Body of pancreas (tissue), 4 donors: ENCODE measurements at regions not wholly inside any gene's neighbourhood (a gene's known extent, or its start where the extent isn't known, plus 50 kb on each side); places are given as distances from the start of the nearest gene placed in this dataset.
"Not testable (repeated sequence)": the region's sequence is repeated elsewhere in the genome, so short reads cannot be mapped to it uniquely, and the experiment has no call there.

ENCODE experiments used
- ATAC-seq: fragments of 150-250 bp; one replicate; pipeline ENCODE4 v1.9.1; 2016
- DNase-seq, 4 donors: peaks; one replicate each; pipeline ENCODE4 v3.0.0-alpha.2; 2019
- H3K27ac ChIP-seq, 4 donors: fragments of 200-600 bp; sonication (generic); 1 replicate in 3 of 4; 2 replicates in 1 of 4; pipeline versions ENCODE4 v1.5.1 to v1.6.1; 2016 to 2019; ENCODE audit warnings: mild to moderate bottlenecking in 1 of 4, mixed read lengths in 1 of 4, moderate library complexity in 1 of 4
- H3K27me3 ChIP-seq, 2 donors: fragments of 200-600 bp; sonication (generic); one replicate each; pipeline ENCODE4 v1.6.0; 2016; ENCODE audit warnings: mild to moderate bottlenecking in 1 of 2
- H3K36me3 ChIP-seq, 2 donors: fragments of 200-600 bp; sonication (generic); replicated peaks in 1 of 2; 2 replicates each; pipeline ENCODE4 v1.5.1; 2016; ENCODE audit warnings: low read depth in 2 of 2; ENCODE audit not compliant: insufficient read depth in 1 of 2
- H3K4me1 ChIP-seq: fragments of 200-600 bp; sonication (generic); one replicate; pipeline ENCODE4 v1.6.0; 2016
- H3K4me3 ChIP-seq, 2 donors: fragments of 200-600 bp; sonication (generic); 1 replicate in 1 of 2; 2 replicates in 1 of 2; pipeline ENCODE4 v1.5.1; 2016 to 2019
- H3K9me3 ChIP-seq, 3 donors: fragments of 200-600 bp; sonication (generic); 1 replicate in 2 of 3; 2 replicates in 1 of 3; pipeline ENCODE4 v1.5.1; 2016
- POLR2A ChIP-seq, 3 donors: fragments of 450-650 bp; IDR thresholded peaks; one replicate each; pipeline ENCODE4 v1.6.1; 2016; ENCODE audit warnings: antibody characterized with exemption in 3 of 3, mild to moderate bottlenecking in 2 of 3
- WGBS, 2 donors: methylation state at CpG; one replicate each; pipeline ENCODE4 v1.1.5; 2017; 5-methylcytosine and 5-hydroxymethylcytosine counted together
- intact Hi-C: fragments of 100-400 bp; cut with DNase I; formaldehyde crosslinking; loops from one replicate; pipeline ENCODE4 v1.15.1; 2023
- TF ChIP-seq, protein P1 (sequence below), 7 experiments: fragments of 450-650 bp in 4 of 7; fragments of 200-600 bp in 3 of 7; sonication (generic) in 3 of 7; IDR thresholded peaks; one replicate each; pipeline ENCODE4 v1.5.1; 2016 to 2019; ENCODE audit warnings: antibody characterized with exemption in 7 of 7

DNA sequence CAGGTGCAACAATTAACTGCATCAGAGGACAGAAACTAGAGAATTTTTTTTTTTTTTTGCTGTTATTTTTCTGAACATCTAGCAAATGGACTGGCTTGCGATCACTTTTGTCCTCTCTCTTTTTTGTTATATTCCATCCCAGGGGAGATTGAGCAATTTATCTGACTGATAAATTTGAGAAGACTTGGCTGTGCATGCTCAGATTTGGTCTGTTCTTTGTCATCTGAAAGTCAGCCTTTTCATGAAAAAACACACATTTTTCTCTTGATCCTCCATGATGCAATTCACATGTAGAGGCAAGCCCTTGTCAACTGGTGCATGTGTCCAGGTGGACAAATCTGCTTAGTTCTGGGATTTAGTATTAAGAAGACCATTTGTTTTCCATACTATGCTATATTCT is 309.3 kb downstream of the LRRC3B start:
- intact Hi-C loops, result no loop called here
- TF ChIP-seq, protein P1, sequence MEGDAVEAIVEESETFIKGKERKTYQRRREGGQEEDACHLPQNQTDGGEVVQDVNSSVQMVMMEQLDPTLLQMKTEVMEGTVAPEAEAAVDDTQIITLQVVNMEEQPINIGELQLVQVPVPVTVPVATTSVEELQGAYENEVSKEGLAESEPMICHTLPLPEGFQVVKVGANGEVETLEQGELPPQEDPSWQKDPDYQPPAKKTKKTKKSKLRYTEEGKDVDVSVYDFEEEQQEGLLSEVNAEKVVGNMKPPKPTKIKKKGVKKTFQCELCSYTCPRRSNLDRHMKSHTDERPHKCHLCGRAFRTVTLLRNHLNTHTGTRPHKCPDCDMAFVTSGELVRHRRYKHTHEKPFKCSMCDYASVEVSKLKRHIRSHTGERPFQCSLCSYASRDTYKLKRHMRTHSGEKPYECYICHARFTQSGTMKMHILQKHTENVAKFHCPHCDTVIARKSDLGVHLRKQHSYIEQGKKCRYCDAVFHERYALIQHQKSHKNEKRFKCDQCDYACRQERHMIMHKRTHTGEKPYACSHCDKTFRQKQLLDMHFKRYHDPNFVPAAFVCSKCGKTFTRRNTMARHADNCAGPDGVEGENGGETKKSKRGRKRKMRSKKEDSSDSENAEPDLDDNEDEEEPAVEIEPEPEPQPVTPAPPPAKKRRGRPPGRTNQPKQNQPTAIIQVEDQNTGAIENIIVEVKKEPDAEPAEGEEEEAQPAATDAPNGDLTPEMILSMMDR (IDR thresholded peaks at IDR 0.05), result no peak
- TF ChIP-seq POLR2A (IDR thresholded peaks at IDR 0.05), result no peak
- H3K4me3 ChIP-seq, result no peak overlapping the region
- 41 to 78% methylated on average over 1 of the region's 1 CpG for WGBS, 2 donors
- no peak for DNase-seq
- no peaks in the 10 kb centered on the region for H3K4me1 ChIP-seq
- H3K9me3 ChIP-seq, result no peaks in the 10 kb centered on the region
- no peak overlapping the region for H3K27ac ChIP-seq
- ATAC-seq, result no peak
- no peaks in the 10 kb centered on the region for H3K27me3 ChIP-seq
- no peaks in the 10 kb centered on the region for H3K36me3 ChIP-seq

DNA sequence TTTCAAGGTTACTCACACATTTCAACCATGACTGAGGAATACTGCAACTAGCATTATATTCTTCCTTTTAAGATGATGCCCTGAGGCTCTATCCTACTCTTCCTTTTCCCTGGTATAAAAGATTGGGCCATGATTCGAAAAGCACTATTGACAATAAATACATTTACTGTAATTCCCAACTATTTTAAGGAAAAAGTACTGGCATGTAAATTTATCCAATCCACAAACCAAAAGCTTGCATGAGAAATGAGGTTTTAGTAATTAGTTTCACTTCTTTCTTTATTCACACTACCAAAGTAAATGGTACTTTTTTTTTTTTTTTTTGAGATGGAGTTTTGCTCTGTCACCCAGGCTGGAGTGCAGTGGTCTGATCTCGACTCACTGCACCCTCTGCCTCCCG is 310.2 kb downstream of the LRRC3B start:
- no peak for TF ChIP-seq POLR2A (IDR thresholded peaks at IDR 0.05)
- TF ChIP-seq, protein P1 (IDR thresholded peaks at IDR 0.05), result no peak
- WGBS, 2 donors, result 73 to 77% methylated on average over 3 of the region's 3 CpGs
- ATAC-seq (no peak), DNase-seq (no peak)
- intact Hi-C loops, result no loop called here
- no peaks in the 10 kb centered on the region for H3K36me3 ChIP-seq
- no peak overlapping the region for H3K4me3 ChIP-seq
- H3K4me1 ChIP-seq, result no peaks in the 10 kb centered on the region
- H3K9me3 ChIP-seq, result no peaks in the 10 kb centered on the region
- H3K27me3 ChIP-seq, result no peaks in the 10 kb centered on the region
- H3K27ac ChIP-seq, result no peak overlapping the region

DNA sequence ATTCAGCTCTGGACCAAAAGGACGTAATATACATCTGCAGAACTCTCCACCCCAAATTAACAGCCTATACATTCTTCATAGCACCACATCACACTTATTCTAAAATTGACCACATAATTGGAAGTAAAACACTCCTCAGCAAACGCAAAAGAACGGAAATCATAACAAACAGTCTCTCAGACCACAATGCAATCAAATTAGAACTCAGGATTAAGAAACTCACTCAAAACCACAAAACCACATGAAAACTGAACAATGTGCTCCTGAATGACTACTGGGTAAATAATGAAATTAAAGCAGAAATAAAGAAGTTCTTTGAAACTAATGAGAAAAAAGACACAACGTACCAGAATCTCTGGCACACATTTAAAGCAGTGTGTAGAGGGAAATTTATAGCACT is 322.9 kb downstream of the LRRC3B start:
- H3K27ac ChIP-seq, DNase-seq, ATAC-seq, H3K9me3 ChIP-seq, H3K27me3 ChIP-seq, intact Hi-C loops, H3K4me3 ChIP-seq, H3K36me3 ChIP-seq, H3K4me1 ChIP-seq: not testable (repeated sequence)
- 72 to 78% methylated on average over 4 of the region's 4 CpGs for WGBS, 2 donors

DNA sequence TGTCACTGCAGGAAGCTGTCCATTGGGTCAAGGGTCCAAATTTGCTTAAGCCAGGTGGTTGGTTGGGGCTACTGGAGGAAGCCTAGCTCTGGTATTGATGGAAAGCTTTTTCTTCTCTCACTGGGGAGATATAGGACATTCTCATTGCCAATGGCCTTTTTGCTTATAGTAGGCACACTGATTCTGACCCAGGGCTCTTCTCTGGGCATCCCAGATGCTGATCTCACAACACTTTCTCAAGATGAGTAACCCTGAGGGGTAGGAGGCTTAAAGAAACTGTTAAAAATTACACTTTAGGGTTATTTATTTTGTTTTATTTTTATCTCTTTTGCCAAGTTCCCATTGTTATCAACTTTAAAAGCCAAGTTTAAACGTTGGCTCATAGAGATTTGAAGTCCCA is 337.8 kb downstream of the LRRC3B start:
- TF ChIP-seq, protein P1 (IDR thresholded peaks at IDR 0.05), result no peak
- no peak for TF ChIP-seq POLR2A (IDR thresholded peaks at IDR 0.05)
- 14 to 17% methylated on average over 1 of the region's 1 CpG for WGBS, 2 donors

DNA sequence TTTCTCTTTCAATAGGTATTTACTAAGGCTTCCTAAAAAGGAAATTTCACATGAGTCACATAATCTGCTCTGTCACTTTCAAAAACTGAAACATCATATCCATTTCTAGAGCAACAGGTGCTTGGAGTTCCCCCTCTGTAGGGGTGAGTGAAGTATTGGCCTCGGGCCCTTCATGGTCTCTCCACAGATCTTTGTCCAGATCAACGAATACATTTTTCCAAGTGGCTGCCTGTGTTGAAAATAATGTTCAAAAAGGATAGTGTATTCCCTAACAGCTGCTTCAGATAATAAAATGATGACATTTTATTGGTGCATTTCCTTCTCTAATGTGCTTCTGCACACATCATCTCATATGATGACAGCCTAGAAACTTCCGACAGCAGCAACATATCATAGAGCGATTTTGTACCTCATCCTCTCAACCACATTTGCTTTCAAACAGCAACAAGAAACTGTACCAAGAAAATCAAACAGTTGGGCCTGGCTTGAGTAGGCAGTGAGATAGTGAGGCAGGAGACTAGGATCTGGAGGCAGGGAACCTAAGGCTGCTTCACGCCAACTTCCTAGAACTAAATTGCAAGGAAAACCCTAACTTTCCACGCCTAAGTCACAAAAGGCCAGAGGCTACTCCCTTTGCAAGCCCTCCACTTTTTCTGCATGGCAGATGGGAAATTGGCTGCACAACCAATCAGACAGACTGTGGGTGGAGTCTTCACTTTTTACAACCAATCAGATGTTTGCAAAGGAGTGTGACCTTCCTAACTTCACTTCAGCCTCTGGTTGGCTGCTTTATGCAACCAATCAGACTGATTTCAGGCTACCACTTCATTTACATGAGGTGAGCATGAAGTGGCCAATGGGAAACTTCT is 340.2 kb downstream of the LRRC3B start:
- H3K36me3 ChIP-seq, result no peaks in the 10 kb centered on the region
- H3K4me1 ChIP-seq, result no peaks in the 10 kb centered on the region
- peaks cover 0 to 4% (median 0%) of the 10 kb centered on the region in 3 donors for H3K9me3 ChIP-seq
- H3K27me3 ChIP-seq, result no peaks in the 10 kb centered on the region
- ATAC-seq (no peak), DNase-seq (no peak)
- no peak overlapping the region for H3K27ac ChIP-seq
- WGBS, 2 donors, result 82 to 88% methylated on average over 6 of the region's 6 CpGs
- no peak overlapping the region for H3K4me3 ChIP-seq
- intact Hi-C loops, result no loop called here
- TF ChIP-seq, protein P1 (IDR thresholded peaks at IDR 0.05), result no peak
- no peak for TF ChIP-seq POLR2A (IDR thresholded peaks at IDR 0.05)

More for the DNA sequence above, 337.8 kb downstream of the LRRC3B start:
- DNase-seq (no peak), ATAC-seq (no peak)
- H3K27me3 ChIP-seq, result no peaks in the 10 kb centered on the region
- intact Hi-C loops, result no loop called here
- peaks cover 0 to 4% (median 0%) of the 10 kb centered on the region in 3 donors for H3K9me3 ChIP-seq
- no peak overlapping the region for H3K27ac ChIP-seq
- H3K4me1 ChIP-seq, result no peaks in the 10 kb centered on the region
- H3K36me3 ChIP-seq, result no peaks in the 10 kb centered on the region
- no peak overlapping the region for H3K4me3 ChIP-seq
